Thoracic aorta (tissue), 2 donors: ENCODE measurements at regions not wholly inside any gene's neighbourhood (a gene's known extent, or its start where the extent isn't known, plus 50 kb on each side); places are given as distances from the start of the nearest gene placed in this dataset.

Source experiments
- ATAC-seq: fragments of 150-250 bp; one replicate; pipeline ENCODE4 v1.8.0; 2017; ENCODE audit warnings: low read depth; ENCODE audit not compliant: insufficient number of reproducible peaks, low FRiP score
- DNase-seq: peaks from one replicate; pipeline ENCODE4 v3.0.0-alpha.2; 2020; ENCODE audit warnings: low spot score
- H3K27ac ChIP-seq, 2 donors: fragments of 200-600 bp; sonication (generic); 1 replicate in 1 of 2; 2 replicates in 1 of 2; pipeline ENCODE4 v1.5.1; 2016; ENCODE audit warnings: mild to moderate bottlenecking in 2 of 2, moderate library complexity in 2 of 2
- H3K27me3 ChIP-seq: fragments of 200-600 bp; sonication (generic); replicated peaks from 2 replicates; pipeline ENCODE4 v1.6.0; 2016; ENCODE audit warnings: mild to moderate bottlenecking; ENCODE audit not compliant: insufficient read depth
- H3K36me3 ChIP-seq: fragments of 200-600 bp; sonication (generic); one replicate; pipeline ENCODE4 v1.5.1; 2016
- H3K4me1 ChIP-seq, 2 donors: fragments of 200-600 bp; sonication (generic); 1 replicate in 1 of 2; 2 replicates in 1 of 2; pipeline versions ENCODE4 v1.5.1 to v1.6.0; 2016; ENCODE audit warnings: low read depth in 2 of 2, mild to moderate bottlenecking in 1 of 2; ENCODE audit not compliant: control insufficient read depth in 1 of 2
- H3K4me3 ChIP-seq: fragments of 200-600 bp; sonication (generic); 2 replicates; pipeline ENCODE4 v1.5.1; 2016; ENCODE audit warnings: mild to moderate bottlenecking
- H3K9me3 ChIP-seq: fragments of 200-600 bp; sonication (generic); 2 replicates; pipeline ENCODE4 v1.5.1; 2016
- TF ChIP-seq, protein P1 (sequence below): fragments of 200-600 bp; sonication (generic); IDR thresholded peaks from one replicate; pipeline ENCODE4 v1.5.1; 2019; ENCODE audit warnings: antibody characterized with exemption

DNA sequence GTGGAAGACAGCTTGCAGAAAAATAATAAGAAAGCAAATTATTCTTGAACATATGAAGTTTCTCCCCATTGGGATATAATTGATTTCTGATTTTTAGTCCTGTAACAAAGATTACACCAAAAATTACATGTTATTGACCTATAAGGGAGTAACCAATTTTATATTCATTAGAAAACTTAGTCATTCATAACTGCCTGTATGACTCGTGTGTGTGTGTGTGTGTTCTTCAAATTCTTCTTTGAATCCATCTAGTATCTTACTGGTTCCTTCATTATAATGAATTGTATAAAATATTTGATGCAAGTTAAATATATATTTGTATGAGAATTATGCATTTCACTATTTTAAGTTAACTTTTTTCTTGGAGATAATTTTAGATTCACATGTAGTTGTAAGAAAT lies 310.4 kb downstream of the HAO1 start:
- Histone ChIP-seq H3K4me1 (no peaks in the 10 kb centered on the region), H3K9me3 (no peaks in the 10 kb centered on the region), H3K4me3 (no peak overlapping the region), H3K27me3 (no peaks in the 10 kb centered on the region), H3K27ac (no peak overlapping the region), H3K36me3 (no peaks in the 10 kb centered on the region)
- ATAC-seq (no peak), DNase-seq (no peak)
- TF ChIP-seq, protein P1, sequence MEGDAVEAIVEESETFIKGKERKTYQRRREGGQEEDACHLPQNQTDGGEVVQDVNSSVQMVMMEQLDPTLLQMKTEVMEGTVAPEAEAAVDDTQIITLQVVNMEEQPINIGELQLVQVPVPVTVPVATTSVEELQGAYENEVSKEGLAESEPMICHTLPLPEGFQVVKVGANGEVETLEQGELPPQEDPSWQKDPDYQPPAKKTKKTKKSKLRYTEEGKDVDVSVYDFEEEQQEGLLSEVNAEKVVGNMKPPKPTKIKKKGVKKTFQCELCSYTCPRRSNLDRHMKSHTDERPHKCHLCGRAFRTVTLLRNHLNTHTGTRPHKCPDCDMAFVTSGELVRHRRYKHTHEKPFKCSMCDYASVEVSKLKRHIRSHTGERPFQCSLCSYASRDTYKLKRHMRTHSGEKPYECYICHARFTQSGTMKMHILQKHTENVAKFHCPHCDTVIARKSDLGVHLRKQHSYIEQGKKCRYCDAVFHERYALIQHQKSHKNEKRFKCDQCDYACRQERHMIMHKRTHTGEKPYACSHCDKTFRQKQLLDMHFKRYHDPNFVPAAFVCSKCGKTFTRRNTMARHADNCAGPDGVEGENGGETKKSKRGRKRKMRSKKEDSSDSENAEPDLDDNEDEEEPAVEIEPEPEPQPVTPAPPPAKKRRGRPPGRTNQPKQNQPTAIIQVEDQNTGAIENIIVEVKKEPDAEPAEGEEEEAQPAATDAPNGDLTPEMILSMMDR = no peak

DNA sequence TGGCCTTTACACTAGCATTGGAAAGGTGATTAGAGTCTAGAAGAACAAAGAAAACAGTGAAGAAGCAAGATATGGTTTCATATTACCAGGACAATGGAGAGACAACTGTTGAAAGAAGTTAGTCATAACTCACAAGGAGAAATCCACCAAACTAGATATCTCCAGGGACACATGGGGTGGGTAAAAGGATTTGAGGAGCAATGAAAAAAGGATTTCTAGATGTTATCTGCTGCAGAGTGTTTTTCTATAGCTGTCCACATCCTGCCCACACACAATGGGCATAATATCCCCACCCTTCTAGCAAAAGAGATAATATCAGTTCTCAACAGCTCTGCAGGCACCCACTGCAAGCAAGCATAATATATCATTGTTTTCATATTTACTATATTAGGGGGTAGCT lies 303.1 kb downstream of the HAO1 start:
- Histone ChIP-seq H3K4me1 (no peaks in the 10 kb centered on the region), H3K9me3 (no peaks in the 10 kb centered on the region), H3K27ac (no peak overlapping the region), H3K27me3 (no peaks in the 10 kb centered on the region), H3K36me3 (no peaks in the 10 kb centered on the region), H3K4me3 (no peak overlapping the region)
- no peak for ATAC-seq
- TF ChIP-seq, protein P1 = no peak
- DNase-seq = no peak

DNA sequence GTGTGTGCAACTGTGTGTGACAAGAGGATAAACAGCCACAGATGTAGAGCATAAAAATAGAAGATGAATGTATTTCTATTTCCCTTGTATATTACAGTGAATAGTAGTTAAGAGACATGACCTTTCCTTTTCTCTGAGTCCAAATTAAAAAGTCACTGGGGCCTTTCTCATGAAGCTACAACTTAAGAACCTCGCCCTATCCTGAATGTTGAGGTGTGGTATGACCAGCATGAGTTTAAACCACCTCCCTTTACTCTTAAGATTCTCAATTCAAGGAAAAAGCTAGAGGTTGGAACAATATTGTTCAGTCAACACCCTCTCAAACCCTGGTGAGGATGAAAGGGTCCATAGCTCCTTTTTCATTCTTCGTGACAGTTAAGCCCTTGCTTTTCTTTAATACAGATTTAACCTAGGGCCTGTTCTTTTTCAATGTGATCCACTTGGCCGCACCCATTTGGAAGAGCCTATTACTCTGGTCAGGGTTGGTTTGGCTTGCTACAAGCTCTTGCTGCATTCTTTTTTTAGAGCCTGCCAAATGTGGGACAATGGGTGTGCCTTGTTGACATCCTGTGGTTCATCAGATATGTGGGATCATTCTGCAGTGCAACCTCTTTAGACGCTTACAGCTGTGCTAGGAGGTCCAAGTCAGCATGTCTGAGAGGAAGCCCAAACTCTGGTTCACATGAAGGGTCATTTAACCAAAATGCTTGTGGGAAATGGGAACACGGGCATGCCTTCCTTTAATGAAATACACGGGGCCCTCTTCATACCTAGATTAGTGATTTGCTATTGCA lies 290.0 kb downstream of the HAO1 start:
- no peak overlapping the region for H3K27ac ChIP-seq
- ATAC-seq (no peak), DNase-seq (no peak)
- H3K36me3 ChIP-seq = no peaks in the 10 kb centered on the region
- H3K4me3 ChIP-seq = no peak overlapping the region
- H3K4me1 ChIP-seq = no peaks in the 10 kb centered on the region
- H3K27me3 ChIP-seq = no peaks in the 10 kb centered on the region
- TF ChIP-seq, protein P1 = no peak
- no peaks in the 10 kb centered on the region for H3K9me3 ChIP-seq

DNA sequence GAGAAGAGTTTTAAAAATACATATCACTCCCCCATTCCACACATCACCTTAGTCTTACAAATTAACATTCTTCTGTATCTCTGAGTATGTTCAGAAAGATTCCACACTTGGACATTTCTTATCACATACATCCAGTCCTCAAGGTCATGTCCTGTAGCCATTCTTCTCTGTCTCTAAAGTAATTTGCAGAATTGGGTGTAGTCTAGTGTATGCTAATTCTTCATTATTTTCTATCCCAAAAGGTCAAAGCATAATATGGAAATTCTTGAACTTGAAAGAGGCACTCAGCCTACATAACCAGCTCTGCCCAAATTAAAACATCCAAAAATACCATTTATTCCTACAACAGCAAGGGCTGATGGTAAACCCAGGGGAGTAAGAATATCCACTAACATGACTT lies 286.0 kb downstream of the HAO1 start:
- ATAC-seq = no peak
- Histone ChIP-seq H3K27me3 (no peaks in the 10 kb centered on the region), H3K36me3 (no peaks in the 10 kb centered on the region), H3K4me1 (no peaks in the 10 kb centered on the region), H3K4me3 (no peak overlapping the region), H3K9me3 (no peaks in the 10 kb centered on the region), H3K27ac (no peak overlapping the region)
- TF ChIP-seq, protein P1 = no peak
- DNase-seq = no peak

DNA sequence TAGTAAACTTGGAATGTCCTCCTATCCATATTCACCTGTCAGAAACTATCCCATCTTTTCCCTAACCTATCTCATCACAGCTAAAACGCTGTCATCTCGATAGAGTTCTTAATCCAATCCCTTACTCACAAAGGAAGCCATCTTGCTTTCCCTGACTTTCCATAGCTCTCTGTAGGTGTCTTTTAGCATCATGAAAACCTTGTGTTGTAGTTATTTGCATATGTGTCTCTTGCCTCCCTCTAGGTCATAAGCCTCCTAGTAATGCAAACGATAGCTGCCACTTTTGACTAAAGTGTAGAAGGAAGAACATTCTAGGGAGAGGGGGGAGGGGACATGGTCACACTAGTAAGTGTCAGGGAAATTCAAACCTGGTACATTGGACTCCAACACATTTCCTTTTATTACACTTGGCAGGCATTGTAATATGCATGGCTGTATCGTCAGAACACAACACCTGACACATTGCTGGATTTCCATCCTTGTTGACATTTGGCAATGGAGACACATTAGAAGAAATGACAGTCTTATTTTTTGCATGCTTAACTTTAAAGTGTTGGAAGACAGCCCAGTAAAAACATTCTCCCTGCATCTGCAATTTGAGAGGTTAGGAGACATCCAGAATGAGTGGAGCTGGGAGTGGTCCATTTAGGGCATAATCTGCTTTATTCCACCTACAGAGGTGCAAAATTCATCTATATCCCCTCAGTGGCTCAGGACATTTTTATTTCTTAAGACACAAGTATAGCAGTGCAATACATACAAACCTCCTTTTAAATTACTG lies 283.4 kb downstream of the HAO1 start:
- Histone ChIP-seq H3K9me3 (no peaks in the 10 kb centered on the region), H3K4me3 (no peak overlapping the region), H3K36me3 (no peaks in the 10 kb centered on the region), H3K27ac (no peak overlapping the region), H3K4me1 (no peaks in the 10 kb centered on the region), H3K27me3 (no peaks in the 10 kb centered on the region)
- no peak for DNase-seq
- no peak for ATAC-seq
- TF ChIP-seq, protein P1 = no peak
